Erythroblast (primary cell): ENCODE measurements at regions not wholly inside any gene's neighbourhood (a gene's known extent, or its start where the extent isn't known, plus 50 kb on each side); places are given as distances from the start of the nearest gene placed in this dataset.

ENCODE experiments used
- GATA1 ChIP-seq: IDR thresholded peaks from 2 replicates; pipeline ENCODE4 v1.6.1; 2011; ENCODE audit warnings: low read depth, mild to moderate bottlenecking, control low read depth, low read length, moderate library complexity
- POLR2A ChIP-seq: IDR thresholded peaks from 2 replicates; pipeline ENCODE4 v1.6.1; 2011; ENCODE audit warnings: mild to moderate bottlenecking, low read length

DNA sequence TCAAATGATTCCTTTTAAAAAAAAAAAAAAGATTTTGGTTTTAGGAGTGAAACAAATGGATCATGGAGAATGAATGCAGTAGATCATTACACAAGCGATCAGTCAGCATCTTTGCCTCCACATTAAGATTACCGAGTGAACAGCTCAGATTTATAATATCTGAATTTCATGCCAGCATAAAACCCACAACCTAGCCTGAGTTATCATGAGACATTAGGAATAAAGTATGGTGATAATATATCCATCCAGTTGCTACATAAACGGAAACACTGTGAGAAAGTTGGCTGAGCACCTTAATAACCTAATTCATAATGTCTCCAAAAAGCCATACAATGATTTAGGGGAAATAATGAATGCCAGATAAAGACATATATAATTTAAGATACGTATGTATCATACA is 553.1 kb upstream of the TUSC1 start:
- no peak for TF ChIP-seq POLR2A
- TF ChIP-seq GATA1, result no peak
